Gastrocnemius medialis (tissue), 4 donors: ENCODE measurements at regions not wholly inside any gene's neighbourhood (a gene's known extent, or its start where the extent isn't known, plus 50 kb on each side); places are given as distances from the start of the nearest gene placed in this dataset.

Source experiments
- CTCF ChIP-seq, 5 experiments: fragments of 450-650 bp in 3 of 5; fragments of 200-600 bp in 2 of 5; sonication (generic) in 2 of 5; IDR thresholded peaks in 4 of 5; conservative IDR thresholded peaks in 1 of 5; 1 replicate in 4 of 5; 2 replicates in 1 of 5; pipeline ENCODE4 v1.5.1; 2016 to 2019; ENCODE audit warnings: antibody characterized with exemption in 5 of 5, mild to moderate bottlenecking in 3 of 5, moderate library complexity in 3 of 5
- POLR2A ChIP-seq, 2 donors: fragments of 450-650 bp; IDR thresholded peaks; one replicate each; pipeline ENCODE4 v1.6.1; 2017; ENCODE audit warnings: antibody characterized with exemption in 2 of 2, mild to moderate bottlenecking in 2 of 2, moderate library complexity in 2 of 2

GRCh38 chr18:35917043-35917442, 55.4 kb upstream of the RMP24 start:
- TF ChIP-seq CTCF (IDR thresholded peaks at IDR 0.05 in 4 of 5, conservative IDR thresholded peaks at IDR 0.05 in 1 of 5) (no peak), POLR2A (IDR thresholded peaks at IDR 0.05) (no peak)
